T-helper 2 cell treated with Interferon-gamma antibody and Interleukin-4, amounts not matched to agents 5 μg/mL and 100 μg/mL, for 36 hours (primary cell): ENCODE measurements at regions not wholly inside any gene's neighbourhood (a gene's known extent, or its start where the extent isn't known, plus 50 kb on each side); places are given as distances from the start of the nearest gene placed in this dataset.

Experiments used
- DNase-seq: peaks from one replicate; pipeline ENCODE4 v3.0.0; 2021; ENCODE audit warnings: low spot score
- H3K27ac Mint-ChIP-seq: one replicate; pipeline ENCODE4 v1.8.0; 2021; ENCODE audit warnings: mild to moderate bottlenecking, mixed read lengths
- H3K27me3 Mint-ChIP-seq: one replicate; pipeline ENCODE4 v1.8.0; 2021; ENCODE audit warnings: low read depth, mixed read lengths
- H3K36me3 Mint-ChIP-seq: one replicate; pipeline ENCODE4 v1.8.0; 2021; ENCODE audit warnings: low read depth, mixed read lengths
- H3K4me1 Mint-ChIP-seq: one replicate; pipeline ENCODE4 v1.8.0; 2021; ENCODE audit warnings: low read depth, mixed read lengths
- H3K4me3 Mint-ChIP-seq: one replicate; pipeline ENCODE4 v1.8.0; 2022; ENCODE audit warnings: mild to moderate bottlenecking, moderate library complexity, mixed read lengths
- H3K9me3 Mint-ChIP-seq: one replicate; pipeline ENCODE4 v1.8.0; 2021; ENCODE audit warnings: mixed read lengths

DNA sequence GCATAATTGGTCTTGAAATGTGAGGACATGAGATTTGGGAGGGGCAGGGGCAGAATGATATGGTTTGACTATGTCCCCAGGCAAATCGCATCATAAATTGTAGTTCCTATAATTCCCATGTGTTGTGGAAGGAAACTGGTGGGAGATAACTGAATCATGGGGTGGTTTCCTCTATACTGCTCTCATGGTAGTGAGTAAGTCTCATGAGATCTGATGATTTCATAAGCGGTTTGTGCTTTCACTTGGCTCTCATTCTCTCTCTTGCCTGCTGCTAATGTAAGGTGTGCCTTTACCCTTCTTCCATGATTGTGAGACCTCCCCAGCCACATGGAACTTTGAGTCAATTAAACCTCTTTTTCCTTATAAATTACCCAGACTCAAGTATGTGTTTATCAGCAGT lies 2595.9 kb downstream of the PCDH7 start:
- no peak for DNase-seq

DNA sequence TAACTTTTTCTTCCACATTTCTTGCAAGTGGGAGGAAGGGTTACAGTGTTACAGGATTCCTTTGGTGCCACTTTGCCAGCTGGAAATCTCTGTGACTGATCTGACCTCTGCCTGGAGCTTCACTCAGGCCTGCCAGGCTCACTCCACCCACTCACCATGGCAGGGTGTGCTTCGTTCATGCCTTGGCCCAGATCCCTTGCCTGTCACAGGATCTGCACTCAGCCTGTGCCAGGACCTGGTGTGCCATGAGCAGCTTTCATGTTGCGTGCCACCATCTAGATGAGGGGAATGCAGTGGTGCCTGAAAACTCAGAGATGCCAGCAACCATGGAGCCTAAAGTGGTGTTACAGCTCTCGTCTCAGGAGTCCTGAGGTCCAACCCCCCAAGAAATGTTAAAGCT lies 2596.4 kb downstream of the PCDH7 start:
- Mint-ChIP-seq H3K27ac (no peak overlapping the region), H3K27me3 (no peaks in the 10 kb centered on the region), H3K36me3 (no peaks in the 10 kb centered on the region), H3K4me1 (no peaks in the 10 kb centered on the region), H3K4me3 (no peak overlapping the region), H3K9me3 (peaks cover 22% of the 10 kb centered on the region)
- no peak for DNase-seq

More for the DNA sequence above, 2595.9 kb downstream of the PCDH7 start:
- Mint-ChIP-seq H3K4me3 (no peak overlapping the region), H3K36me3 (no peaks in the 10 kb centered on the region), H3K4me1 (no peaks in the 10 kb centered on the region), H3K27me3 (no peaks in the 10 kb centered on the region), H3K9me3 (peaks cover 27% of the 10 kb centered on the region), H3K27ac (no peak overlapping the region)

DNA sequence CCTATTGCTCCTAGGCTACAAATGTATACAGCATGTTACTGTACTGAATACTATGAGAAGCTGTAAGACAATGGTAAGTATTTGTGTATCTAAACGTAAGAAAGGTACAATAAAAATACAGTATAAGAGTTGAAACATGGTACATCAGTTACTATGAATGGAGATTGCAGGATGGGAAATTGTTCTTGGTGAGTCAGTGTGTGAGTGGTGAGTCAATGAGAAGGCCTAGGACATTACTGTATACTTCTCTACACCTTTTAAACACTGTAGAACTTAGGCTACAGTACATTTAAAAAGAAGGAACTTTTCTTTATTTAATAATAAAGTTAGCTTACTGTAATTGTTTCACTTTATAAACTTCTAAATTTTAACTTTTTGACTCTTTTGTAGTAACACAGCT lies 2603.2 kb downstream of the PCDH7 start:
- H3K4me3 Mint-ChIP-seq = no peak overlapping the region
- no peak for DNase-seq
- H3K27ac Mint-ChIP-seq = no peak overlapping the region
- no peaks in the 10 kb centered on the region for H3K27me3 Mint-ChIP-seq
- H3K9me3 Mint-ChIP-seq = peaks cover 20% of the 10 kb centered on the region
- H3K36me3 Mint-ChIP-seq = no peaks in the 10 kb centered on the region
- no peaks in the 10 kb centered on the region for H3K4me1 Mint-ChIP-seq

DNA sequence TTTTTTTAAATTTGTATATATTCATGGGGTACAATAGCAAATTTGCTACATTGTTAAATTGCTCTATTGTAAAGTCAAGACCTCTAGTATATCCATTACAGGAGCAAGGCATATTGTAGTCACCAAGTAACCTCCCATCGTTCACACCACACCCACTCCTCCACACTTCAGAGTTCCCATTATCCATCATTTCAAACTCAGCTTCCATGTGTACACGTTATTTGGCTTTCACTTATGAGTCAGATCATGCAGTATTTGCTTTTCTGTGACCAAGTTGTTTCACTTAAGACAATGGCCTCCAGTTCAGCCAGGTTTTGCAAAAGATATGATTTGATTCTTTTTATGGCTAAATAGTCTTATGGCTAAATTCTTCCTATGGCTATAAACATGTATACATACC lies 2614.2 kb downstream of the PCDH7 start:
- no peak for DNase-seq
- H3K4me3 Mint-ChIP-seq = no peak overlapping the region
- H3K36me3 Mint-ChIP-seq = no peaks in the 10 kb centered on the region
- H3K9me3 Mint-ChIP-seq = peaks cover 70% of the 10 kb centered on the region
- H3K27ac Mint-ChIP-seq = no peak overlapping the region
- no peaks in the 10 kb centered on the region for H3K4me1 Mint-ChIP-seq
- no peaks in the 10 kb centered on the region for H3K27me3 Mint-ChIP-seq

DNA sequence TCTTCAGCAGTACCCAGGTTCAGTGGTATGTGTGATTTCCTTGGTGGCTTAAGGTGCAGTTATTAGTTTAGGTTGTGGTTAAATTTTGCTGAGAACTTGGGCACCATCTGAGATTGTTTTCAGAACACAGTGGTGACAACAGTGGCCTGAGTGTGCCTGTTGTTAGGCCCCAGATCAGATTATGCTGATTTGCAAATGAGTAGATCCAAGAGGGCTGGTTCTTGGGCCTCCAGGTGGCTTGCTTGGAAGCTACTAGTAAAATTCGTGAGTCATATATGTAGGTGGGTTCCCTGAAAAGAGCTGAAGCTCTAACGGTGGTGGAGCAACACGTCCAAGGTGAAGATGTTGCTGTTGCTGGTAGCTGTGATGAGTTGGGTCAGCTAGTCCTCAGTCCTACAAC lies 2619.6 kb downstream of the PCDH7 start:
- Mint-ChIP-seq H3K4me3 (no peak overlapping the region), H3K27ac (no peak overlapping the region), H3K36me3 (no peaks in the 10 kb centered on the region), H3K27me3 (no peaks in the 10 kb centered on the region), H3K9me3 (peaks cover 61% of the 10 kb centered on the region), H3K4me1 (no peaks in the 10 kb centered on the region)
- DNase-seq = no peak

DNA sequence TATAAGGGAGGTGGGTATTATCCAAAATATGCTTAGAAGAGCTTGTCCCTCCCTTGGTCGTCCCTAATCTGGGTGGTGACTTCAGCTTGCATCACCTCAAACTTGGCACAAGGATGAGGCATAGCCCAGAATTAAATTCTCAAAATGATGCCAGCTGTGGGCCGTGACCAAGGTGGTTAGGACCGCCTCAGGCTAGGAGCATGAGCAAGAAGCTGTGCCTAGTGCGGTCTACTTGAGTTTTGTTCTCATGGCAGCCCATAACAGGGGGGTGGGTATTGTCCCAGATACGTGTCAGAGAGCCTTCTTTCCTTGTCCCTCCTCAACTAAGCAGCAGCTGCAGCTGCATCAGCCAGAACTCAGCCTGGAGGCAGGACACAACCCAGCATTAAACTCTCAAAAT lies 2620.0 kb downstream of the PCDH7 start:
- Mint-ChIP-seq H3K27me3 (no peaks in the 10 kb centered on the region), H3K27ac (no peak overlapping the region), H3K9me3 (peaks cover 58% of the 10 kb centered on the region), H3K36me3 (no peaks in the 10 kb centered on the region), H3K4me3 (no peak overlapping the region), H3K4me1 (no peaks in the 10 kb centered on the region)
- DNase-seq = no peak

DNA sequence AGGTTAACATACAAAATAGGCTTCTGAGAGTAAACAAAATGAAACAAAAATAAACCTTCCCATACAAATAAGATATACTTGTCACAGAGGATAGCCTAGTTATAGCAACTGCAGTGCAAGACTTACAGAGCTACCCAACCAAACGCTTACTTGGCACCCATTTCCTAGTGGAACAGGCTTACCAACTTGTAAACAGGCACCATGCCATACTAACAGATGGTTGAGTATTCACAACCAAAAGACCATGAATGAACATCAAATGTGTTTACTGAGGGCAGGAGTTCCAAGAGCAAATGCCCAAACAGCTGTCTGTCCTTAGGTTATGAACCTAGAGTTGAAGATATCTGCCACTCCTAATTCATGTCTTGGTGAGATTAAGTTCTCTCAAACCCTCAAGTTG lies 2629.2 kb downstream of the PCDH7 start:
- Mint-ChIP-seq H3K27me3 (no peaks in the 10 kb centered on the region), H3K27ac (no peak overlapping the region), H3K4me1 (no peaks in the 10 kb centered on the region), H3K36me3 (no peaks in the 10 kb centered on the region), H3K9me3 (peaks cover 4% of the 10 kb centered on the region), H3K4me3 (no peak overlapping the region)
- DNase-seq = no peak

DNA sequence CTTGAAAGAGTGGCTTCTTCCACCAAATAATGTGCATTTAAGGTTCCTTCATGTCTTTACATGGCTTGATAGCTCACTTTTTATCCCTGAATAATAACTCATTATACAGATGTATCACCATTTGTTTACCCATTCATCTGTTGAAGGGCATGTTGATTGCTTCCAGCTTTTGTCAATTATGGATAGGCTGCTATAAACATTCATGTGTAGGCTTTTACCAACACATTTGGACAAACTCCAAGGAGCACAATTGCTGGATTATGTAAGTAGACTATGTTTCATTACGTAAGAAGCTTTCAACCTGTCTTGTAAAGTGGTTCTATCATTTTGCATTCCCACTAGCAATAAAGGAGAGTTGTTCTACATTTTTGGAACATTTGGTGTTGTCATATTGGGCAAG lies 2637.0 kb downstream of the PCDH7 start:
- H3K27ac Mint-ChIP-seq = no peak overlapping the region

DNA sequence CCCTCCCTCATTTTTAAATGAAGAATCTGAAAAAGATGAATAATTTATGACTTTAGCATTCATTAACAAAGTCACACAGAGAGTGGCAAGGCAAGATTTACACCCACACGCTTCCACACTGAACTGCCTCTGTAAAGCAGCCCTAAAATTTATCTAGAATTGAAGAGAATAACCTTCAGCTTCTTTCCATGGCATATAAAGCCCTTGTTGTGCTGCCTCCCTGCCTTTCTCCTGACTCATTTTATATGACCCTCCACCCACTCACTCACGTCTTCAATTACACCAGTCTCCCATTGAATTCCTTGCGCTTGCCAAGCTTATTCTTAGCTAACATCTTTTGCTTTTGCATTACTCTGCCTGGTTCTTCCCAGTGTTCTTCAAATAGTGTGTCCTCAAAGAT lies 2649.3 kb downstream of the PCDH7 start:
- H3K36me3 Mint-ChIP-seq = no peaks in the 10 kb centered on the region
- H3K27ac Mint-ChIP-seq = no peak overlapping the region
- DNase-seq = no peak
- no peaks in the 10 kb centered on the region for H3K4me1 Mint-ChIP-seq
- H3K4me3 Mint-ChIP-seq = no peak overlapping the region
- no peaks in the 10 kb centered on the region for H3K27me3 Mint-ChIP-seq
- H3K9me3 Mint-ChIP-seq = peaks cover 44% of the 10 kb centered on the region

More for the DNA sequence above, 2637.0 kb downstream of the PCDH7 start:
- Mint-ChIP-seq H3K9me3 (peaks cover 25% of the 10 kb centered on the region), H3K4me1 (no peaks in the 10 kb centered on the region), H3K4me3 (no peak overlapping the region), H3K36me3 (no peaks in the 10 kb centered on the region), H3K27me3 (no peaks in the 10 kb centered on the region)
- no peak for DNase-seq

DNA sequence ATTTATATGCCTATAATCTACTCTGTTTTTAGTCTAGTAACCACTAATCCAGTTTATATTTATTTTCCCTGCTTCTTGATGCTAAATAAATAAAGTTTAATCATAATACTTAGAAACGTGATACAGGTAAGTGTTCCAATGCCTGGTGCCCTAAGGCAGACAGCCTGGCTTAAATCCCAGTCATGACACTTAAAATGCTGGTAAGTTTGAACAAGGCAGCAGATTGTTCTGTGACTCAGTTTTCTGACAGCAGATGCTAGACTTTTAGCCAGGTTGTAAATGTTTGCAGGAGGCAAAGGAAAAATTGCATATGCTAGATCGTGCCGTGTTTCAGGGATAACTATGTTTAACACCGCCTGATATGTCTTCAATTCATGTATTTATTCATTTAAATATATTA lies 2661.6 kb downstream of the PCDH7 start:
- H3K27ac Mint-ChIP-seq = no peak overlapping the region
- H3K4me1 Mint-ChIP-seq = no peaks in the 10 kb centered on the region
- H3K9me3 Mint-ChIP-seq = peaks cover 39% of the 10 kb centered on the region
- DNase-seq = no peak
- no peaks in the 10 kb centered on the region for H3K36me3 Mint-ChIP-seq
- H3K27me3 Mint-ChIP-seq = no peaks in the 10 kb centered on the region
- H3K4me3 Mint-ChIP-seq = no peak overlapping the region

DNA sequence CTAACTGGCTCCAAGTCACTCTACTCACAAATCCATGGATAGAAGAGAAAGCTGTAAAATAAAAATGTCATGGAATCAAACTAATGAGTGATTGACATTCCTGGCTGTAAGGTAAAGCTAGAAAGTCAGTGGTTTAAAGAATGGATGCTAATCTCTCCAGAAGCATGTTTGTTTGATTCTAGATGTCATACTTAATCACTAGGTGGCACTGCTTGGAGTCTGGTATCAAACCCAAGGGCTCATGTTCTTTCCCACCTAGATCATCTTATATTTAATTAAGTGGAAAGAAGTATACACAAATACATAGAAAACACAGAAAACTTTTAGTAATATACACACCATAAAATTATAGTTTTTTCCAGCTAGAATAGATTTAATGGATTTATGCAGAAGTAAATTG lies 2666.6 kb downstream of the PCDH7 start:
- no peak overlapping the region for H3K4me3 Mint-ChIP-seq
- no peaks in the 10 kb centered on the region for H3K36me3 Mint-ChIP-seq
- H3K4me1 Mint-ChIP-seq = no peaks in the 10 kb centered on the region
- H3K9me3 Mint-ChIP-seq = peaks cover 44% of the 10 kb centered on the region
- no peaks in the 10 kb centered on the region for H3K27me3 Mint-ChIP-seq
- no peak for DNase-seq
- H3K27ac Mint-ChIP-seq = no peak overlapping the region

DNA sequence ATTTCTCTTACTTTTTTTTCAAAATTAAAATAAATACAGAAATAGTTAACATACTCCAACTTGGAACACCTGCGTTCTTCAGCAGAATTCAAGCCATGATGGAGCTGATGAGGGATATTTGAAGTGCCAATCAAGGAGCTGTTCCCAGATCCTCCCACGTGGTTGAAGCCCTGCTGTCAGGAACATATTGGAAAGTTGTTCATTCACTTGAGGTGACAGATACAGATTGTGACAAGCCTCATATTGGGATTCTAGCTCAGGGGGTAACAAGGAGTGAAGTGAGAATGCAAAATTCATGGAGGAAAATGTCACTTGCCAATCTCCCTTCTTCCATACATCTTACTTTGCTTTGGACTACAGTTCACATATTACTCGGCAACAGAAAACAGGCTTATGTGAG lies 2670.8 kb downstream of the PCDH7 start:
- H3K36me3 Mint-ChIP-seq = no peaks in the 10 kb centered on the region
- H3K4me1 Mint-ChIP-seq = no peaks in the 10 kb centered on the region
- DNase-seq = no peak
- no peak overlapping the region for H3K4me3 Mint-ChIP-seq
- no peaks in the 10 kb centered on the region for H3K27me3 Mint-ChIP-seq
- no peak overlapping the region for H3K27ac Mint-ChIP-seq
- peaks cover 11% of the 10 kb centered on the region for H3K9me3 Mint-ChIP-seq

DNA sequence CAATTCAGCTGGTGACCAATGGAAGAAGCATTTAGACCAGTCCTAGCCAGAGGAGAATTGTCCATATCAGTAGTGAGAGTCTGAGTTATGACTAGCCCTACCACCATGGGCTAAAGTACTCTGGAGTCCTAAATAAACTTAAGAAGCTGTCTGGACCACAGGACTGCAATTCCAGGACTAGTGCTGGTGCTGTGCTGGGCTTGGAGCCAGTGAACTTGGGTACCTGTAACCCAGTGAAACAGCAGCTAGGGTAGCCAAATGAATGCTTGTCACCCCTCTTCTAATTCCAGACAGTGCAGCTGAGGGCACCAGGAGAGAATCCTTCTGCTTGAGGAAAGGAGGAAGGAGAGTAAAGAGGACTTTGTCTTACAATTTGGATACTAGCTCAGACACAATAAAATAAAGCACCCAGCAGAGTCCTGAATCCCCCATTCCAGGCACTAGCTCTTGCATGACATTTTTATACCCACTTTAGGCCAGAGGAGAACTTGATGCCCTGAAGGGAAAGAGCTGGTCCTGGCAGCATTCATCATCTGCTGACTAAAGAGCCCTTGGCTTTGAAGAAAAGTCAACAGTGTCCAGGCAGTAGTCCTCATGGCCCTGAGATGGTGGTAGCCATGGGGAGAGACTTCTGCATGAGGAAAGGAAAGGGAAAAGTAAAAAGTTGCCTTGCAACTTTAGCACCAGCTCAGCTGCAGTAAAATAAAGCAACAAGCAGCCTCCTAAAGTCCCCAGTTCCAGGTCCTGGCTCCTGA lies 2675.7 kb downstream of the PCDH7 start:
- H3K36me3 Mint-ChIP-seq = no peaks in the 10 kb centered on the region
- no peaks in the 10 kb centered on the region for H3K27me3 Mint-ChIP-seq
- no peak for DNase-seq
- H3K4me3 Mint-ChIP-seq = no peak overlapping the region
- H3K27ac Mint-ChIP-seq = no peak overlapping the region
- H3K9me3 Mint-ChIP-seq = peaks cover 29% of the 10 kb centered on the region
- H3K4me1 Mint-ChIP-seq = no peaks in the 10 kb centered on the region

DNA sequence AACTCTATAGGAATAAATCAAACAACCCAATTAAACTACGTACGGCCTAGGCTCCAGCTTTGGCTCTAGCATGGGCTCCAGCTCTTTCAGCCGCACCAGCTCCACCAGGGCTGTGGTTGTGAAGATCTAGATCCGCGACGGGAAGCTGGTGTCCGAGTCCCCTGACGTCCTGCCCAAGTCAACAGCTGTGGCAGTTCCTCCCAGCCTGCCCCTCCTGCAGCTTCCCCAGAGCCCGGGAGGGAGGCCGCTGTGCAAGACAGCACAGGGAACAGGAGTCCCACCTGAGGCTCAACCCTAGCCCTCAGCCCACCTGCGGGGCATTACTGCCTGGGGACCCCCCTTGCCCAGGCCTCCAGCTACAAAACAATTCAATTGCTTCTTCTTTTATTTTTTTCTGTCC lies 2680.3 kb downstream of the PCDH7 start:
- H3K4me3 Mint-ChIP-seq = no peak overlapping the region
- H3K9me3 Mint-ChIP-seq = peaks cover 45% of the 10 kb centered on the region
- no peaks in the 10 kb centered on the region for H3K27me3 Mint-ChIP-seq
- no peak for DNase-seq
- H3K36me3 Mint-ChIP-seq = no peaks in the 10 kb centered on the region
- H3K4me1 Mint-ChIP-seq = no peaks in the 10 kb centered on the region
- H3K27ac Mint-ChIP-seq = no peak overlapping the region

DNA sequence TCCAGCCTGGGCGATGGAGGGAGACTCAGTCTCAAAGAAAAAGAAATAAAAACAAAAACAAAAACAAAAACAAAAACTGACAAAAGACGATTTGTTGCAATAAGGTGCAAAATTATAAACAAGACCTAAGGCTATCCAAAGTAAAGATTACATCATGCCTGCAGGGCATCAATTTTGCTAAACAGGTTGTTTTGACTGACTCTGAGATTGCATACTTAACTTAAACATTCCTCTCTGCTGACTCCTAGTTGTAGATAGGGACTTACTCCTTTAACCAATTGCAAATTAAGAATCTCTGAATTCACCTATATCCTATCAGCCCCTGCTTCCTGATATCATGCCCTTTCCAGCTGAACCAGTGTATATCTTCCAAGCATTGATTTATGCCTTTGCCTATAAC lies 2687.3 kb downstream of the PCDH7 start:
- DNase-seq = no peak
- Mint-ChIP-seq H3K4me1 (no peaks in the 10 kb centered on the region), H3K27me3 (no peaks in the 10 kb centered on the region), H3K36me3 (no peaks in the 10 kb centered on the region), H3K9me3 (peaks cover 47% of the 10 kb centered on the region), H3K27ac (no peak overlapping the region), H3K4me3 (no peak overlapping the region)
